GM21390 (cell line): ENCODE measurements at regions not wholly inside any gene's neighbourhood (a gene's known extent, or its start where the extent isn't known, plus 50 kb on each side); places are given as distances from the start of the nearest gene placed in this dataset.

Experiments
- ATAC-seq: cut with Tn5 transposase; IDR thresholded peaks from one replicate; pipeline ENCODE4 v1.9.1; 2021; ENCODE audit not compliant: unreplicated experiment

DNA sequence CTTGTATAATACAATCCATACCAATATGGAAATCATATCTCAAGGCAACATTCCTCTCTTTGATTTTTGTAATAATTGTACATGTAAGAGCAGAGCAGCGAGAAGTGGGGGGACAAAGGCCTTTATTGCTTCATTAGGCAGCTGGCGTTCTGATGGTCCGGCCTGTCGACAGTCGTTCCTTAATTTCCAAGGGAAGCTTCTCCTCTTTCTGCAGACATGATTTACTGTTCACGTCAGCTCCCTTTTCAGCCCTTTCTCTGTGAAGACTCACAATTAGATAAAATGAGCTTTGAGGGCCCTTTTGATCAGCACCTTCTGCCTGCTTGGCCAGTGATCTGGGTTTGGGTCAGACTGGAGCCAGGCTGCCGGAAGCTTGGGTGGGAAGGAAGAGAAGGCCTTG is 65.6 kb upstream of the CTBP2 start:
- no peak for ATAC-seq

GRCh38 chr10:125225051-125225450 is 64.7 kb upstream of the CTBP2 start:
- ATAC-seq = no peak

- ATAC-seq = no peak
These were observed 62.3 kb upstream of the CTBP2 start for GRCh38 chr10:125222515-125223308.

- ATAC-seq = no peak
These were observed 61.4 kb upstream of the CTBP2 start for GRCh38 chr10:125221716-125222115.

DNA sequence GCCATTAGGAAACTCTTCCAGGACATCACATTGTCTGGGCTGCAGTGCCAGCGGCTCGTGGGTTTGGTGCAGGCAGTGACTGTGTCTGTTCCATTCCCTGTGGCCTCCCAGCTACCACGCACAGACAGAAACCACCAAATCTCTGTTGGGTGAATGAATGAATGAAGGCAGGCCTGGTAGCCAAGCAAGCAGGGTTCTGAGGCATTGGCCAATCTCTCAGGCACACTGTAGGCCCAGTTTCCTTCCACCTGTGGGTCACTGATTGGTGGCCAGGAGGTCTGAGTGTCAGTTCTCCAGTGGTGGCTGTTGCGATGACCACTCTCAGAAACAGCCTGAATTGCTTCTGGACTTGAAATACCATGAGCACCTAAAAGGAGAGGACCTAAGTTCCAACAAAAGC is 59.4 kb upstream of the CTBP2 start:
- no peak for ATAC-seq

GRCh38 chr10:125218967-125219366 is 58.6 kb upstream of the CTBP2 start:
- no peak for ATAC-seq

DNA sequence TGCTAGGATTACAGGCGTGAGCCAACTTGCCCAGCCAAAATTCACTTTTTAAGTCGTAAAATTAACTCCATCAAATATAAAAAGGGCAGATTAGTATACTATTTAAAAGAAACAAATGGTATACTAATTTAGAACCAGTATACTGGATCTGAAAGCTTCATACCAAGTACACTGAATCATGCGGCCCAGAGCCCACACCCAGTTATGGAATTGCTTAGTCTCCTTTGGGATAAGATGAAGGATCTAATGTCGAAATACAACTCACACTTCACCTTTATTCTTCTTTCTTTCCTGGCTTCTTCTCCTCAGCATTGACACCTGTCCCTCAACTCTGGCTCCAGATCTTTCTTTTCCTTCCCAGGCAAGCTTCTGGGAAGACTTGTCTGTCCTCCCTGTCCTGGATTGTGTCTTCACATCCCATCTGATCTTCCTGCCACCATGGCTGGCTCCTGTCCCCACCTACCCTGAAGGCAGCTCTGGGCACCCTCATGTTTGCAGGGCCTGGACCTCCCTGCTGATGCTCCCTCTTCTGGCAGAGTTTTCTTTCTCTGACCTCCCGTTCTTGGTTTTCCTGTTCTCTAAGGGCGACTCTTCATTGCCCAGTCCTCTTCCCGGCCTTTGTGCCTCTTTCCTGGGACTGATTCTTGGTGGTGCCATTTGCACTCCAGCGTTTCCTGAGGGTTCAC is 57.8 kb upstream of the CTBP2 start:
- no peak for ATAC-seq

- no peak for ATAC-seq
These were observed 56.5 kb upstream of the CTBP2 start for GRCh38 chr10:125216861-125217260.

- ATAC-seq = no peak
These were observed 55.9 kb upstream of the CTBP2 start for GRCh38 chr10:125216309-125216708.

- no peak for ATAC-seq
These were observed 53.9 kb upstream of the CTBP2 start for GRCh38 chr10:125214283-125214570.

- no peak for ATAC-seq
These were observed 53.3 kb upstream of the CTBP2 start for GRCh38 chr10:125213541-125214282.

- ATAC-seq = no peak
These were observed 51.9 kb upstream of the CTBP2 start for GRCh38 chr10:125212150-125212809.
